Fibroblast of lung (primary cell): ENCODE measurements at regions not wholly inside any gene's neighbourhood (a gene's known extent, or its start where the extent isn't known, plus 50 kb on each side); places are given as distances from the start of the nearest gene placed in this dataset.

Source experiments
- CTCF ChIP-seq, 2 donors: IDR thresholded peaks in 1 of 2; conservative IDR thresholded peaks in 1 of 2; 1 replicate in 1 of 2; 2 replicates in 1 of 2; pipeline ENCODE4 v1.5.1; 2011 to 2012; ENCODE audit warnings: low read length in 2 of 2, control low read depth in 1 of 2, inconsistent platforms in 1 of 2, low read depth in 1 of 2, mild to moderate bottlenecking in 1 of 2
- EZH2 ChIP-seq: IDR thresholded peaks from 2 replicates; pipeline ENCODE4 v1.5.1; 2012; ENCODE audit warnings: low read length, control low read depth, mild to moderate bottlenecking; ENCODE audit errors: missing control alignments

GRCh38 chr4:149972407-149972806 lies 105.8 kb upstream of the DCLK2 start:
- TF ChIP-seq CTCF (conservative IDR thresholded peaks at IDR 0.05 in 1 of 2, IDR thresholded peaks at IDR 0.05 in 1 of 2; ENCODE audit: low read depth in 1 of 2, low read length in 2 of 2) (no peak), EZH2 (no peak)
